Mesenchymal stem cell (in vitro differentiated cells and primary cell): ENCODE measurements at regions not wholly inside any gene's neighbourhood (a gene's known extent, or its start where the extent isn't known, plus 50 kb on each side); places are given as distances from the start of the nearest gene placed in this dataset.
A peak's percentile ranks its signal among the peaks of the same experiment; 100 is the strongest.

Experiments used
- DNase-seq: peaks from one replicate; pipeline ENCODE4 v3.0.0-alpha.2; 2013
- H2AFZ ChIP-seq: one replicate; pipeline ENCODE4 v1.6.1; 2013; ENCODE audit warnings: low read depth, mild to moderate bottlenecking, control low read depth, inconsistent platforms, low read length, moderate library complexity
- H2AK5ac ChIP-seq: 2 replicates; pipeline ENCODE4 v1.6.1; 2013; ENCODE audit warnings: low read length, moderate library complexity, mild to moderate bottlenecking, inconsistent platforms; ENCODE audit not compliant: severe bottlenecking
- H2BK120ac ChIP-seq: one replicate; pipeline ENCODE4 v1.6.1; 2013; ENCODE audit warnings: low read depth, mild to moderate bottlenecking, inconsistent platforms, low read length, moderate library complexity
- H2BK12ac ChIP-seq, 2 experiments: one replicate each; pipeline ENCODE4 v1.6.1; 2013; ENCODE audit warnings: inconsistent platforms in 2 of 2, low read length in 2 of 2, mild to moderate bottlenecking in 2 of 2, moderate library complexity in 2 of 2, control low read depth in 1 of 2
- H2BK15ac ChIP-seq: one replicate; pipeline ENCODE4 v1.6.1; 2013; ENCODE audit warnings: mild to moderate bottlenecking, low read depth, inconsistent platforms; ENCODE audit not compliant: poor library complexity, severe bottlenecking
- H2BK5ac ChIP-seq: 2 replicates; pipeline ENCODE4 v1.6.1; 2013; ENCODE audit warnings: low read depth, mild to moderate bottlenecking, low read length, control low read depth, inconsistent platforms; ENCODE audit not compliant: poor library complexity, severe bottlenecking
- H3K14ac ChIP-seq, 2 experiments: one replicate each; pipeline ENCODE4 v1.6.1; 2013; ENCODE audit warnings: inconsistent platforms in 2 of 2, low read length in 2 of 2, control low read depth in 1 of 2, mild to moderate bottlenecking in 1 of 2, moderate library complexity in 1 of 2
- H3K18ac ChIP-seq, 2 experiments: one replicate each; pipeline ENCODE4 v1.6.1; 2013; ENCODE audit warnings: inconsistent platforms in 2 of 2, low read length in 2 of 2, control low read depth in 1 of 2, low read depth in 1 of 2, mild to moderate bottlenecking in 1 of 2
- H3K23ac ChIP-seq, 2 experiments: one replicate each; pipeline ENCODE4 v1.6.1; 2013; ENCODE audit warnings: inconsistent platforms in 2 of 2, low read length in 2 of 2, mild to moderate bottlenecking in 2 of 2, moderate library complexity in 2 of 2, control low read depth in 1 of 2
- H3K27ac ChIP-seq: 2 replicates; pipeline ENCODE4 v1.5.1; 2013; ENCODE audit warnings: mild to moderate bottlenecking, moderate library complexity, low read length, control low read depth, inconsistent platforms; ENCODE audit not compliant: poor library complexity, severe bottlenecking
- H3K27me3 ChIP-seq, 2 experiments: 2 replicates each; pipeline versions ENCODE4 v1.6.1 to v1.7.0; 2013; ENCODE audit warnings: low read length in 2 of 2, mild to moderate bottlenecking in 2 of 2, moderate library complexity in 2 of 2, control low read depth in 1 of 2, inconsistent platforms in 1 of 2; ENCODE audit not compliant: control insufficient read depth in 1 of 2, insufficient read depth in 1 of 2
- H3K36me3 ChIP-seq, 2 experiments: 2 replicates each; pipeline versions ENCODE4 v1.6.1 to v1.7.0; 2013; ENCODE audit warnings: low read length in 2 of 2, control low read depth in 1 of 2, inconsistent platforms in 1 of 2, low read depth in 1 of 2, mild to moderate bottlenecking in 1 of 2; ENCODE audit not compliant: insufficient read depth in 2 of 2, control insufficient read depth in 1 of 2
- H3K4ac ChIP-seq, 2 experiments: one replicate each; pipeline ENCODE4 v1.6.1; 2013; ENCODE audit warnings: inconsistent platforms in 2 of 2, low read length in 2 of 2, mild to moderate bottlenecking in 2 of 2, moderate library complexity in 2 of 2, control low read depth in 1 of 2, low read depth in 1 of 2
- H3K4me1 ChIP-seq: 2 replicates; pipeline ENCODE4 v1.6.1; 2013; ENCODE audit warnings: low read depth, low read length, control low read depth; ENCODE audit not compliant: control insufficient read depth, insufficient read depth
- H3K4me2 ChIP-seq: 2 replicates; pipeline ENCODE4 v1.6.1; 2013; ENCODE audit warnings: low read length, mild to moderate bottlenecking, inconsistent platforms; ENCODE audit not compliant: poor library complexity, severe bottlenecking
- H3K4me3 ChIP-seq, 2 experiments: 2 replicates each; pipeline versions ENCODE4 v1.5.1 to v1.7.0; 2013; ENCODE audit warnings: low read length in 2 of 2, mild to moderate bottlenecking in 2 of 2, control low read depth in 1 of 2, low read depth in 1 of 2; ENCODE audit not compliant: insufficient read depth in 1 of 2
- H3K79me1 ChIP-seq: replicated peaks from 2 replicates; pipeline ENCODE4 v1.6.1; 2013; ENCODE audit warnings: mild to moderate bottlenecking, control low read depth, low read length, inconsistent platforms; ENCODE audit not compliant: poor library complexity, severe bottlenecking
- H3K9ac ChIP-seq: 2 replicates; pipeline ENCODE4 v1.7.0; 2013; ENCODE audit warnings: mild to moderate bottlenecking, low read length, moderate library complexity
- H3K9me3 ChIP-seq: 2 replicates; pipeline ENCODE4 v1.7.0; 2013; ENCODE audit warnings: mild to moderate bottlenecking, low read length; ENCODE audit not compliant: control insufficient read depth
- H4K8ac ChIP-seq: one replicate; pipeline ENCODE4 v1.6.1; 2013; ENCODE audit warnings: inconsistent platforms, mild to moderate bottlenecking, low read length, moderate library complexity
- H4K91ac ChIP-seq: one replicate; pipeline ENCODE4 v1.6.1; 2013; ENCODE audit warnings: mild to moderate bottlenecking, low read length, inconsistent platforms
- WGBS: methylation state at CpG from one replicate; pipeline ENCODE4 v1.1.7; 2013; ENCODE audit warnings: mixed read lengths; 5-methylcytosine and 5-hydroxymethylcytosine counted together

DNA sequence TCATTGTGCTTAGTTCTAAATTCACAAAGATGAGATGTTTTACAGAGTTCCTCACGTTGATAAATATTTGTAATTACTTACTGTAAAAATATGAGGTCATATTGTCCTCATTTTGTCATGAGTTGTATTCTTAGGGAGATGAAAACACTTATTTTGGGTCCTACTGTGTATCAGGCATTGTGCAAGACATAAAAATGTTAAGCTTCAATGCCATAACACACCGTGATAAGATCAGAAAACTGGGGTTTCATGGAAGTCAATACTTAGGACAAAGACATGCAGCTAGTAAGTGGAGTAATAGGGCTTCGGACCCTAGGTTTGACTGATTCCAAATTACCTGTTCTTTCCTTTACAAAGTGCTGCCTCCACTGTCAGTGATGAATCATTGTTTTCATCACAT lies 720.7 kb upstream of the ZP4 start:
- WGBS, result 100% methylated on average over 2 of the region's 3 CpGs
- Histone ChIP-seq H3K4me2 (no peak overlapping the region), H3K23ac (no peak overlapping the region), H2BK5ac (no peak overlapping the region), H3K18ac (no peak overlapping the region), H2BK120ac (no peak overlapping the region), H2AFZ (no peak overlapping the region), H3K79me1 (no peaks in the 10 kb centered on the region), H3K9ac (no peak overlapping the region), H4K91ac (no peak overlapping the region), H4K8ac (no peak overlapping the region), H2AK5ac (no peak overlapping the region), H3K4ac (no peak overlapping the region), H2BK12ac (no peak overlapping the region), H3K9me3 (no peaks in the 10 kb centered on the region), H3K27ac (no peak overlapping the region), H2BK15ac (no peak overlapping the region), H3K4me1 (no peaks in the 10 kb centered on the region), H3K14ac (no peak overlapping the region), H3K36me3 (no peaks in the 10 kb centered on the region), H3K4me3 (no peak overlapping the region), H3K27me3 (no peaks in the 10 kb centered on the region)
- DNase-seq, result no peak

- Histone ChIP-seq H3K27me3 (no peaks in the 10 kb centered on the region), H2BK12ac (no peak overlapping the region), H3K4ac (no peak overlapping the region), H3K9me3 (no peaks in the 10 kb centered on the region), H3K4me2 (no peak overlapping the region), H3K79me1 (no peaks in the 10 kb centered on the region), H2AFZ (no peak overlapping the region), H3K23ac (no peak overlapping the region), H4K8ac (no peak overlapping the region), H3K14ac (no peak overlapping the region), H3K36me3 (no peaks in the 10 kb centered on the region), H3K4me3 (no peak overlapping the region), H2AK5ac (no peak overlapping the region), H2BK120ac (no peak overlapping the region), H3K4me1 (no peaks in the 10 kb centered on the region), H2BK5ac (no peak overlapping the region), H3K18ac (no peak overlapping the region), H3K27ac (no peak overlapping the region), H3K9ac (no peak overlapping the region), H4K91ac (no peak overlapping the region), H2BK15ac (no peak overlapping the region)
- WGBS, result 91% methylated on average over 4 of the region's 5 CpGs
- no peak for DNase-seq
These were observed 717.4 kb upstream of the ZP4 start for GRCh38 chr1:238608144-238608543.

GRCh38 chr1:238606896-238607295 lies 716.2 kb upstream of the ZP4 start:
- no peak overlapping the region for H3K23ac ChIP-seq
- H2AFZ ChIP-seq, result no peak overlapping the region
- no peak overlapping the region for H4K8ac ChIP-seq
- H2AK5ac ChIP-seq, result no peak overlapping the region
- H2BK5ac ChIP-seq, result no peak overlapping the region
- no peak overlapping the region for H3K9ac ChIP-seq
- no peak overlapping the region for H2BK12ac ChIP-seq
- H3K4ac ChIP-seq, result no peak overlapping the region
- no peak overlapping the region for H3K4me3 ChIP-seq
- H3K79me1 ChIP-seq, result no peaks in the 10 kb centered on the region
- H4K91ac ChIP-seq, result no peak overlapping the region
- H3K4me1 ChIP-seq, result no peaks in the 10 kb centered on the region
- no peak overlapping the region for H2BK120ac ChIP-seq
- DNase-seq, result peak; percentile 61
- no peak overlapping the region for H3K4me2 ChIP-seq
- no peak overlapping the region for H3K14ac ChIP-seq
- no peaks in the 10 kb centered on the region for H3K36me3 ChIP-seq
- H3K9me3 ChIP-seq, result no peaks in the 10 kb centered on the region
- no peak overlapping the region for H2BK15ac ChIP-seq
- no peak overlapping the region for H3K27ac ChIP-seq
- WGBS, result 55% methylated on average over 2 of the region's 4 CpGs
- H3K27me3 ChIP-seq, result no peaks in the 10 kb centered on the region
- H3K18ac ChIP-seq, result no peak overlapping the region

- Histone ChIP-seq H3K36me3 (no peaks in the 10 kb centered on the region), H3K4me1 (no peaks in the 10 kb centered on the region), H4K91ac (no peak overlapping the region), H2AFZ (no peak overlapping the region), H3K18ac (no peak overlapping the region), H3K4me3 (no peak overlapping the region), H3K27ac (no peak overlapping the region), H3K14ac (no peak overlapping the region), H3K4me2 (no peak overlapping the region), H4K8ac (no peak overlapping the region), H2BK15ac (no peak overlapping the region), H3K9me3 (no peaks in the 10 kb centered on the region), H2AK5ac (no peak overlapping the region), H2BK5ac (no peak overlapping the region), H2BK120ac (no peak overlapping the region), H3K4ac (no peak overlapping the region), H2BK12ac (no peak overlapping the region), H3K79me1 (no peaks in the 10 kb centered on the region), H3K27me3 (no peaks in the 10 kb centered on the region), H3K9ac (no peak overlapping the region), H3K23ac (no peak overlapping the region)
- no peak for DNase-seq
- WGBS, result 100% methylated on average over 1 of the region's 2 CpGs
These were observed 715.7 kb upstream of the ZP4 start for GRCh38 chr1:238606457-238606856.
